ENCODE measurements at regions not wholly inside any gene's neighbourhood (a gene's known extent, or its start where the extent isn't known, plus 50 kb on each side); places are given as distances from the start of the nearest gene placed in this dataset.

DNA sequence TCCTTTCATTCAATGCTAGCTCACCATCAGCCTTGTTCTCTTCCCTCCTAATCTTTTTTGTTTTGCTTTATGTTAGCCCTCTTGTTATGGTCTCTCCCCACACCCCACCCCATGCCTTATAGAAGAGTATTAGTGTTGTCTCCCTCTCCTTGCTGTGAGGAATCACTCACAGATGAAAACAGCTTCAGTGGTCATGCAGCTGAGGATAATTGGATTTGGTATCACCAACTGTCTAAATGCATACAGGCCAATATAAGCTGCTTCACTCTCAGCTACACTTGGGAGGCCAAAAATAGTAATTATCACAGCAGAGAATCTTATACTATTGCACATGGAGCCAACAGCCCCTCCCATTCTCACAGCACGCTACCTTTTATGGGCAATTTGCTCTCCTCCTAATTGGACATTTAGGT, 494.6 kb upstream of the FAM241A start:
- H3K4me3 ChIP-seq (ENCODE audit: low read depth in 1 of 3, low read length in 3 of 3): no peak overlapping the region
- no peak for DNase-seq (ENCODE audit: low spot score)
- no peaks in the 10 kb centered on the region for H3K36me3 ChIP-seq (ENCODE audit: control insufficient read depth in 4 of 4, insufficient read depth in 3 of 4, low read depth in 1 of 4, low read length in 3 of 4)
- H3K27ac ChIP-seq (ENCODE audit: low read depth in 1 of 2, low read length in 2 of 2): no peak overlapping the region
- TF ChIP-seq FOXA2 (IDR thresholded peaks at IDR 0.05) (no peak), JUND (IDR thresholded peaks at IDR 0.05) (no peak), YY1 (IDR thresholded peaks at IDR 0.05) (no peak), SP1 (IDR thresholded peaks at IDR 0.05) (no peak), TAF1 (conservative IDR thresholded peaks at IDR 0.05) (no peak), HNF4A (conservative IDR thresholded peaks at IDR 0.05) (no peak), GABPA (IDR thresholded peaks at IDR 0.05 in 1 of 2, conservative IDR thresholded peaks at IDR 0.05 in 1 of 2) (no peak), RAD21 (IDR thresholded peaks at IDR 0.05) (no peak)
- TF ChIP-seq, protein P1, sequence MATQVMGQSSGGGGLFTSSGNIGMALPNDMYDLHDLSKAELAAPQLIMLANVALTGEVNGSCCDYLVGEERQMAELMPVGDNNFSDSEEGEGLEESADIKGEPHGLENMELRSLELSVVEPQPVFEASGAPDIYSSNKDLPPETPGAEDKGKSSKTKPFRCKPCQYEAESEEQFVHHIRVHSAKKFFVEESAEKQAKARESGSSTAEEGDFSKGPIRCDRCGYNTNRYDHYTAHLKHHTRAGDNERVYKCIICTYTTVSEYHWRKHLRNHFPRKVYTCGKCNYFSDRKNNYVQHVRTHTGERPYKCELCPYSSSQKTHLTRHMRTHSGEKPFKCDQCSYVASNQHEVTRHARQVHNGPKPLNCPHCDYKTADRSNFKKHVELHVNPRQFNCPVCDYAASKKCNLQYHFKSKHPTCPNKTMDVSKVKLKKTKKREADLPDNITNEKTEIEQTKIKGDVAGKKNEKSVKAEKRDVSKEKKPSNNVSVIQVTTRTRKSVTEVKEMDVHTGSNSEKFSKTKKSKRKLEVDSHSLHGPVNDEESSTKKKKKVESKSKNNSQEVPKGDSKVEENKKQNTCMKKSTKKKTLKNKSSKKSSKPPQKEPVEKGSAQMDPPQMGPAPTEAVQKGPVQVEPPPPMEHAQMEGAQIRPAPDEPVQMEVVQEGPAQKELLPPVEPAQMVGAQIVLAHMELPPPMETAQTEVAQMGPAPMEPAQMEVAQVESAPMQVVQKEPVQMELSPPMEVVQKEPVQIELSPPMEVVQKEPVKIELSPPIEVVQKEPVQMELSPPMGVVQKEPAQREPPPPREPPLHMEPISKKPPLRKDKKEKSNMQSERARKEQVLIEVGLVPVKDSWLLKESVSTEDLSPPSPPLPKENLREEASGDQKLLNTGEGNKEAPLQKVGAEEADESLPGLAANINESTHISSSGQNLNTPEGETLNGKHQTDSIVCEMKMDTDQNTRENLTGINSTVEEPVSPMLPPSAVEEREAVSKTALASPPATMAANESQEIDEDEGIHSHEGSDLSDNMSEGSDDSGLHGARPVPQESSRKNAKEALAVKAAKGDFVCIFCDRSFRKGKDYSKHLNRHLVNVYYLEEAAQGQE (IDR thresholded peaks at IDR 0.05): no peak
- TF ChIP-seq, protein P2, sequence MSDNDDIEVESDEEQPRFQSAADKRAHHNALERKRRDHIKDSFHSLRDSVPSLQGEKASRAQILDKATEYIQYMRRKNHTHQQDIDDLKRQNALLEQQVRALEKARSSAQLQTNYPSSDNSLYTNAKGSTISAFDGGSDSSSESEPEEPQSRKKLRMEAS (IDR thresholded peaks at IDR 0.05): no peak
- H3K4me1 ChIP-seq (ENCODE audit: control insufficient read depth in 4 of 4, insufficient read depth in 4 of 4, low read length in 3 of 4): no peaks in the 10 kb centered on the region
- H3K9me3 ChIP-seq (ENCODE audit: control insufficient read depth in 4 of 4, low read length in 3 of 4): no peaks in the 10 kb centered on the region
- WGBS: 86% methylated on average over 1 of the region's 1 CpG
- no peaks in the 10 kb centered on the region for H3K27me3 ChIP-seq (ENCODE audit: control insufficient read depth in 4 of 4, insufficient read depth in 4 of 4, low read length in 3 of 4)
- no peak overlapping the region for H3K9ac ChIP-seq (ENCODE audit: low read depth in 1 of 2, low read length in 2 of 2)

- no peaks in the 10 kb centered on the region for H3K9me3 ChIP-seq (ENCODE audit: control insufficient read depth in 4 of 4, low read length in 3 of 4)
- no peak overlapping the region for H3K4me3 ChIP-seq (ENCODE audit: low read depth in 1 of 3, low read length in 3 of 3)
- no peaks in the 10 kb centered on the region for H3K36me3 ChIP-seq (ENCODE audit: control insufficient read depth in 4 of 4, insufficient read depth in 3 of 4, low read depth in 1 of 4, low read length in 3 of 4)
- H3K27ac ChIP-seq (ENCODE audit: low read depth in 1 of 2, low read length in 2 of 2): no peak overlapping the region
- H3K9ac ChIP-seq (ENCODE audit: low read depth in 1 of 2, low read length in 2 of 2): no peak overlapping the region
- H3K27me3 ChIP-seq (ENCODE audit: control insufficient read depth in 4 of 4, insufficient read depth in 4 of 4, low read length in 3 of 4): no peaks in the 10 kb centered on the region
- WGBS: 64% methylated on average over 5 of the region's 5 CpGs
- no peaks in the 10 kb centered on the region for H3K4me1 ChIP-seq (ENCODE audit: control insufficient read depth in 4 of 4, insufficient read depth in 4 of 4, low read length in 3 of 4)
- DNase-seq (ENCODE audit: low spot score): no peak
- TF ChIP-seq TAF1 (conservative IDR thresholded peaks at IDR 0.05) (no peak), YY1 (IDR thresholded peaks at IDR 0.05) (no peak), FOXA2 (IDR thresholded peaks at IDR 0.05) (no peak), JUND (IDR thresholded peaks at IDR 0.05) (no peak), RXRA (IDR thresholded peaks at IDR 0.05) (no peak), NR2F2 (IDR thresholded peaks at IDR 0.05) (no peak), HNF4A (conservative IDR thresholded peaks at IDR 0.05) (no peak), RAD21 (IDR thresholded peaks at IDR 0.05) (no peak), GABPA (IDR thresholded peaks at IDR 0.05 in 1 of 2, conservative IDR thresholded peaks at IDR 0.05 in 1 of 2) (no peak)
- TF ChIP-seq, protein P1 (IDR thresholded peaks at IDR 0.05): no peak
- TF ChIP-seq, protein P3, sequence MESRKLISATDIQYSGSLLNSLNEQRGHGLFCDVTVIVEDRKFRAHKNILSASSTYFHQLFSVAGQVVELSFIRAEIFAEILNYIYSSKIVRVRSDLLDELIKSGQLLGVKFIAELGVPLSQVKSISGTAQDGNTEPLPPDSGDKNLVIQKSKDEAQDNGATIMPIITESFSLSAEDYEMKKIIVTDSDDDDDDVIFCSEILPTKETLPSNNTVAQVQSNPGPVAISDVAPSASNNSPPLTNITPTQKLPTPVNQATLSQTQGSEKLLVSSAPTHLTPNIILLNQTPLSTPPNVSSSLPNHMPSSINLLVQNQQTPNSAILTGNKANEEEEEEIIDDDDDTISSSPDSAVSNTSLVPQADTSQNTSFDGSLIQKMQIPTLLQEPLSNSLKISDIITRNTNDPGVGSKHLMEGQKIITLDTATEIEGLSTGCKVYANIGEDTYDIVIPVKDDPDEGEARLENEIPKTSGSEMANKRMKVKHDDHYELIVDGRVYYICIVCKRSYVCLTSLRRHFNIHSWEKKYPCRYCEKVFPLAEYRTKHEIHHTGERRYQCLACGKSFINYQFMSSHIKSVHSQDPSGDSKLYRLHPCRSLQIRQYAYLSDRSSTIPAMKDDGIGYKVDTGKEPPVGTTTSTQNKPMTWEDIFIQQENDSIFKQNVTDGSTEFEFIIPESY (IDR thresholded peaks at IDR 0.05): no peak
- TF ChIP-seq, protein P2 (IDR thresholded peaks at IDR 0.05): no peak
Measured at GRCh38 chr4:111652236-111652635, 493.0 kb upstream of the FAM241A start.

All from liver (tissue), 7 donors.